SK-N-SH treated with all-trans-retinoic acid at 6 μM for 48 hours (cell line): ENCODE measurements at regions not wholly inside any gene's neighbourhood (a gene's known extent, or its start where the extent isn't known, plus 50 kb on each side); places are given as distances from the start of the nearest gene placed in this dataset.
A peak's percentile ranks its signal among the peaks of the same experiment; 100 is the strongest.

Experiments
- ATAC-seq: fragments of 200-7000 bp; cut with Tn5 transposase; 3 replicates; pipeline ENCODE4 v1.9.1; 2020; ENCODE audit warnings: mild to moderate bottlenecking, moderate library complexity
- ESRRG ChIP-seq: fragments of 250-450 bp; sonication (Bioruptor Pico); IDR thresholded peaks from 2 replicates; pipeline ENCODE4 v1.6.1; 2021; ENCODE audit warnings: mild to moderate bottlenecking
- GLIS3 ChIP-seq: fragments of 250-450 bp; sonication (Bioruptor Pico); IDR thresholded peaks from 2 replicates; pipeline ENCODE4 v1.5.0; 2020; ENCODE audit warnings: mild to moderate bottlenecking, moderate library complexity
- ISL1 ChIP-seq: fragments of 250-450 bp; sonication (Bioruptor Pico); IDR thresholded peaks from 2 replicates; pipeline ENCODE4 v2.1.2; 2022; ENCODE audit warnings: mild to moderate bottlenecking, moderate library complexity
- OSR1 ChIP-seq: fragments of 250-450 bp; sonication (Bioruptor Pico); IDR thresholded peaks from 2 replicates; pipeline ENCODE4 v1.8.0; 2022; ENCODE audit warnings: moderate library complexity, mild to moderate bottlenecking, inconsistent platforms
- POU6F1 ChIP-seq: fragments of 250-450 bp; sonication (Bioruptor Pico); IDR thresholded peaks from 2 replicates; pipeline ENCODE4 v1.8.0; 2021; ENCODE audit warnings: low read depth, mild to moderate bottlenecking, moderate library complexity, borderline replicate concordance
- PPARA ChIP-seq: fragments of 250-450 bp; sonication (Bioruptor Pico); IDR thresholded peaks from 2 replicates; pipeline ENCODE4 v1.5.0; 2020; ENCODE audit warnings: mild to moderate bottlenecking, borderline replicate concordance
- RARB ChIP-seq: fragments of 250-450 bp; sonication (Bioruptor Pico); IDR thresholded peaks from 2 replicates; pipeline ENCODE4 v1.8.0; 2021; ENCODE audit warnings: mild to moderate bottlenecking, moderate library complexity
- SNAI2 ChIP-seq: fragments of 250-450 bp; sonication (Bioruptor Pico); IDR thresholded peaks from 2 replicates; pipeline ENCODE4 v1.5.0; 2020; ENCODE audit warnings: mild to moderate bottlenecking, moderate library complexity
- TCF4 ChIP-seq: fragments of 250-450 bp; sonication (Bioruptor Pico); IDR thresholded peaks from 2 replicates; pipeline ENCODE4 v1.8.0; 2021; ENCODE audit warnings: mild to moderate bottlenecking, moderate library complexity, borderline replicate concordance
- TOX ChIP-seq: fragments of 250-450 bp; sonication (Bioruptor Pico); IDR thresholded peaks from 2 replicates; pipeline ENCODE4 v1.8.0; 2021; ENCODE audit warnings: mild to moderate bottlenecking, moderate library complexity, borderline replicate concordance
- TSHZ2 ChIP-seq: fragments of 250-450 bp; sonication (Bioruptor Pico); IDR thresholded peaks from 2 replicates; pipeline ENCODE4 v1.5.0; 2020; ENCODE audit warnings: mild to moderate bottlenecking, moderate library complexity
- ZC3H10 ChIP-seq: fragments of 250-450 bp; sonication (Bioruptor Pico); IDR thresholded peaks from 2 replicates; pipeline ENCODE4 v1.5.1; 2021; ENCODE audit warnings: mild to moderate bottlenecking, moderate library complexity
- ZFP3 ChIP-seq: fragments of 250-450 bp; sonication (Bioruptor Pico); IDR thresholded peaks from 2 replicates; pipeline ENCODE4 v1.5.0; 2020; ENCODE audit warnings: mild to moderate bottlenecking, moderate library complexity
- ZFP30 ChIP-seq: fragments of 450-650 bp; formaldehyde crosslinking; IDR thresholded peaks from 2 replicates; pipeline ENCODE4 v1.5.0; 2022; ENCODE audit warnings: mild to moderate bottlenecking, moderate library complexity
- ZNF565 ChIP-seq: fragments of 450-650 bp; formaldehyde crosslinking; conservative IDR thresholded peaks from 2 replicates; pipeline ENCODE4 v1.5.0; 2020; ENCODE audit warnings: low read depth, mild to moderate bottlenecking, moderate library complexity
- ZNF70 ChIP-seq: fragments of 450-650 bp; formaldehyde crosslinking; IDR thresholded peaks from 2 replicates; pipeline ENCODE4 v1.5.0; 2020; ENCODE audit warnings: mild to moderate bottlenecking, moderate library complexity
- ZNF8 ChIP-seq: fragments of 450-650 bp; formaldehyde crosslinking; IDR thresholded peaks from 2 replicates; pipeline ENCODE4 v1.5.0; 2020; ENCODE audit warnings: mild to moderate bottlenecking, moderate library complexity
- TF ChIP-seq, protein P1 (sequence below): fragments of 250-450 bp; sonication (Bioruptor Pico); IDR thresholded peaks from 2 replicates; pipeline ENCODE4 v1.5.1; 2021; ENCODE audit warnings: mild to moderate bottlenecking, moderate library complexity
- TF ChIP-seq, protein P2 (sequence below): fragments of 250-450 bp; sonication (Bioruptor Pico); IDR thresholded peaks from 2 replicates; pipeline ENCODE4 v1.5.1; 2020; ENCODE audit warnings: low read depth, mild to moderate bottlenecking, moderate library complexity
- TF ChIP-seq, protein P3 (sequence below): fragments of 250-450 bp; sonication (Bioruptor Pico); IDR thresholded peaks from 2 replicates; pipeline ENCODE4 v1.8.0; 2020; ENCODE audit warnings: mild to moderate bottlenecking, moderate library complexity, borderline replicate concordance

- ATAC-seq, result no peak
These were observed 966.3 kb upstream of the C9orf72 start for GRCh38 chr9:28539434-28540070.

DNA sequence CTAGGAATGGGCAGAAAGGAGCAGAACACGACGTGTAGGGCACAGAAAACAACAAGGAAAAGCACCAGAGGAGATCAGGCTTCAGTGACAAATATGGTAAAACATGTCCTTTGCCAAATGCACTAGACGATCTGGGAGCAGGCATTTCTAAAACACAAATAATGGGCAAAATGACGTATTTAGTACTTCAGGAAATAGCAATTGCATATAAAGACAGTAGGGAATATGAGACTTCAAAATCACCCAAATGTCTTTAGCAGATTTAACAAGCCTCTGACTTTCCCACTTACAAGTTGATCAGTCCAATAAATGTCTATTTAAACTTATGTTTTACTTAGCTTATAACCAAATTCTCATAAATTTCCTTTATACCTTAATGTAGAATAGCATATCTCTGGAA is 969.6 kb upstream of the C9orf72 start:
- no peak for ATAC-seq
- TF ChIP-seq TOX (CRISPR knock-in tag) (no peak), ISL1 (CRISPR knock-in tag) (no peak)
- TF ChIP-seq, protein P1, sequence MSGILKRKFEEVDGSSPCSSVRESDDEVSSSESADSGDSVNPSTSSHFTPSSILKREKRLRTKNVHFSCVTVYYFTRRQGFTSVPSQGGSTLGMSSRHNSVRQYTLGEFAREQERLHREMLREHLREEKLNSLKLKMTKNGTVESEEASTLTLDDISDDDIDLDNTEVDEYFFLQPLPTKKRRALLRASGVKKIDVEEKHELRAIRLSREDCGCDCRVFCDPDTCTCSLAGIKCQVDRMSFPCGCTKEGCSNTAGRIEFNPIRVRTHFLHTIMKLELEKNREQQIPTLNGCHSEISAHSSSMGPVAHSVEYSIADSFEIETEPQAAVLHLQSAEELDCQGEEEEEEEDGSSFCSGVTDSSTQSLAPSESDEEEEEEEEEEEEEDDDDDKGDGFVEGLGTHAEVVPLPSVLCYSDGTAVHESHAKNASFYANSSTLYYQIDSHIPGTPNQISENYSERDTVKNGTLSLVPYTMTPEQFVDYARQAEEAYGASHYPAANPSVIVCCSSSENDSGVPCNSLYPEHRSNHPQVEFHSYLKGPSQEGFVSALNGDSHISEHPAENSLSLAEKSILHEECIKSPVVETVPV (CRISPR knock-in tag), result no peak

More at GRCh38 chr9:28539434-28540070, 966.3 kb upstream of the C9orf72 start:
- TF ChIP-seq, protein P1 (CRISPR knock-in tag), result no peak
- TF ChIP-seq ZC3H10 (CRISPR knock-in tag), result 0 out of 2 replicates have a peak, but pooled peaks have one; percentile 25

DNA sequence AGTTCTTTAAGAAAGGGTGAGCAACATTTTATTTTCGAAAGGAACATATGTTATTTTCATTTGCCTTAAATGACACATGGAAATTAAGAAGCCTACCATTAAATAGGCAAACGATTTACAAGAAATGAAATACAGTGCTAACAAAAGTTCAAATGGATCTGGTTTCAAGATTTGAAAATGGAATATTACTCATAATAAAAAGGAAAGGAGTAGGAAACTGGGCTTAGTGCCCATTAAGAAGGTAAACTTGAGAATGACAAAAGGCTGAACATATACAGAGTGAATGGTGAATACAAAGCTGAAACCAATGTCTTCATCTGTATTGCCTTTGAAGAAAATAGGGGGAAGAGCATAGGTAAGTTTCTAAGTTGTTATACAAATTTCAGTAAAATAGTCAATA is 974.2 kb upstream of the C9orf72 start:
- peak; percentile 90 for ATAC-seq
- no peak for TF ChIP-seq TCF4 (CRISPR knock-in tag)
- TF ChIP-seq ZC3H10 (CRISPR knock-in tag), result peak; percentile 61; the same call in 1 of the 2 replicates

GRCh38 chr9:28563291-28563934 is 990.1 kb upstream of the C9orf72 start:
- TF ChIP-seq POU6F1 (CRISPR knock-in tag), result no peak
- TF ChIP-seq, protein P2, sequence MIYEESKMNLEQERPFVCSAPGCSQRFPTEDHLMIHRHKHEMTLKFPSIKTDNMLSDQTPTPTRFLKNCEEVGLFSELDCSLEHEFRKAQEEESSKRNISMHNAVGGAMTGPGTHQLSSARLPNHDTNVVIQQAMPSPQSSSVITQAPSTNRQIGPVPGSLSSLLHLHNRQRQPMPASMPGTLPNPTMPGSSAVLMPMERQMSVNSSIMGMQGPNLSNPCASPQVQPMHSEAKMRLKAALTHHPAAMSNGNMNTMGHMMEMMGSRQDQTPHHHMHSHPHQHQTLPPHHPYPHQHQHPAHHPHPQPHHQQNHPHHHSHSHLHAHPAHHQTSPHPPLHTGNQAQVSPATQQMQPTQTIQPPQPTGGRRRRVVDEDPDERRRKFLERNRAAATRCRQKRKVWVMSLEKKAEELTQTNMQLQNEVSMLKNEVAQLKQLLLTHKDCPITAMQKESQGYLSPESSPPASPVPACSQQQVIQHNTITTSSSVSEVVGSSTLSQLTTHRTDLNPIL, result no peak
- TF ChIP-seq SNAI2 (CRISPR knock-in tag), result no peak
- no peak for TF ChIP-seq ISL1 (CRISPR knock-in tag)
- TF ChIP-seq ZFP30 (CRISPR knock-in tag), result no peak
- TF ChIP-seq TCF4 (CRISPR knock-in tag), result no peak
- TF ChIP-seq, protein P1 (CRISPR knock-in tag), result no peak
- TF ChIP-seq ZNF565 (CRISPR knock-in tag), result no peak
- no peak for TF ChIP-seq TOX (CRISPR knock-in tag)
- TF ChIP-seq OSR1 (CRISPR knock-in tag), result no peak
- TF ChIP-seq ESRRG (CRISPR knock-in tag), result no peak
- TF ChIP-seq ZNF70 (CRISPR knock-in tag), result no peak
- TF ChIP-seq RARB (CRISPR knock-in tag), result no peak
- no peak for TF ChIP-seq PPARA
- no peak for TF ChIP-seq TSHZ2 (CRISPR knock-in tag)
- no peak for TF ChIP-seq ZNF8 (CRISPR knock-in tag)
- TF ChIP-seq ZFP3 (CRISPR knock-in tag), result no peak
- TF ChIP-seq, protein P3, sequence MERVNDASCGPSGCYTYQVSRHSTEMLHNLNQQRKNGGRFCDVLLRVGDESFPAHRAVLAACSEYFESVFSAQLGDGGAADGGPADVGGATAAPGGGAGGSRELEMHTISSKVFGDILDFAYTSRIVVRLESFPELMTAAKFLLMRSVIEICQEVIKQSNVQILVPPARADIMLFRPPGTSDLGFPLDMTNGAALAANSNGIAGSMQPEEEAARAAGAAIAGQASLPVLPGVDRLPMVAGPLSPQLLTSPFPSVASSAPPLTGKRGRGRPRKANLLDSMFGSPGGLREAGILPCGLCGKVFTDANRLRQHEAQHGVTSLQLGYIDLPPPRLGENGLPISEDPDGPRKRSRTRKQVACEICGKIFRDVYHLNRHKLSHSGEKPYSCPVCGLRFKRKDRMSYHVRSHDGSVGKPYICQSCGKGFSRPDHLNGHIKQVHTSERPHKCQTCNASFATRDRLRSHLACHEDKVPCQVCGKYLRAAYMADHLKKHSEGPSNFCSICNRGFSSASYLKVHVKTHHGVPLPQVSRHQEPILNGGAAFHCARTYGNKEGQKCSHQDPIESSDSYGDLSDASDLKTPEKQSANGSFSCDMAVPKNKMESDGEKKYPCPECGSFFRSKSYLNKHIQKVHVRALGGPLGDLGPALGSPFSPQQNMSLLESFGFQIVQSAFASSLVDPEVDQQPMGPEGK (CRISPR knock-in tag), result no peak
- no peak for TF ChIP-seq GLIS3 (CRISPR knock-in tag)
- no peak for ATAC-seq
